H1 (cell line): ENCODE measurements at regions not wholly inside any gene's neighbourhood (a gene's known extent, or its start where the extent isn't known, plus 50 kb on each side); places are given as distances from the start of the nearest gene placed in this dataset.

Experiments used
- ATF3 ChIP-seq: IDR thresholded peaks from 2 replicates; pipeline ENCODE4 v1.6.1; 2011; ENCODE audit warnings: low read depth, mild to moderate bottlenecking, low read length; ENCODE audit not compliant: insufficient read depth
- CHD7 ChIP-seq: fragments of 300-600 bp; sonication (generic); IDR thresholded peaks from 2 replicates; pipeline ENCODE4 v1.7.1; 2012; ENCODE audit warnings: low read length, moderate library complexity, mild to moderate bottlenecking, inconsistent platforms; ENCODE audit not compliant: insufficient replicate concordance
- EP300 ChIP-seq, 2 experiments: IDR thresholded peaks; 1 replicate in 1 of 2; 2 replicates in 1 of 2; pipeline ENCODE4 v1.6.1; 2011 to 2012; ENCODE audit warnings: low read depth in 2 of 2, low read length in 2 of 2, mild to moderate bottlenecking in 2 of 2, borderline replicate concordance in 1 of 2, inconsistent platforms in 1 of 2, moderate library complexity in 1 of 2
- HDAC6 ChIP-seq: IDR thresholded peaks from one replicate; pipeline ENCODE4 v1.7.1; 2012; ENCODE audit warnings: low read depth, mild to moderate bottlenecking, inconsistent platforms, low read length, moderate library complexity
- KDM4A ChIP-seq: IDR thresholded peaks from one replicate; pipeline ENCODE4 v1.7.1; 2012; ENCODE audit warnings: low read depth, mild to moderate bottlenecking, moderate library complexity, low read length, inconsistent platforms; ENCODE audit not compliant: severe bottlenecking
- NANOG ChIP-seq: IDR thresholded peaks from 2 replicates; pipeline ENCODE4 v1.6.1; 2011; ENCODE audit warnings: low read length, low read depth, mild to moderate bottlenecking, inconsistent platforms; ENCODE audit not compliant: insufficient read depth, poor library complexity, severe bottlenecking
- SIRT6 ChIP-seq: IDR thresholded peaks from one replicate; pipeline ENCODE4 v1.7.1; 2012; ENCODE audit warnings: low read length, inconsistent platforms

- no peak for TF ChIP-seq CHD7
- TF ChIP-seq NANOG = no peak
- no peak for TF ChIP-seq HDAC6
- no peak for TF ChIP-seq EP300 (IDR thresholded peaks at IDR 0.05; ENCODE audit: borderline replicate concordance in 1 of 2, low read depth in 2 of 2, low read length in 2 of 2)
- TF ChIP-seq SIRT6 = no peak
- no peak for TF ChIP-seq ATF3
- TF ChIP-seq KDM4A = no peak
- TF ChIP-seq, all 59 proteins: peak for 0
Measured at GRCh38 chr4:136343340-136343739, 1189.0 kb downstream of the PCDH18 start (continued).
